SK-N-SH (cell line): ENCODE measurements at regions not wholly inside any gene's neighbourhood (a gene's known extent, or its start where the extent isn't known, plus 50 kb on each side); places are given as distances from the start of the nearest gene placed in this dataset.

Experiments
- CTCF ChIA-PET: fragments of 300-600, 350-600 bp; formaldehyde crosslinking; extraction: SDS; loops from one replicate; lab custom pipeline; 2021; lab: Yijun Ruan, JAX
- POLR2A ChIA-PET: fragments of 350-600 bp; sonication (Branson Sonifier 250); formaldehyde crosslinking; extraction: SDS; loops from one replicate; lab custom pipeline; 2020; ENCODE audit warnings: antibody characterized with exemption, inconsistent platforms; lab: Yijun Ruan, JAX
- DNase-seq: peaks from one replicate; pipeline ENCODE4 v3.0.0; 2012
- H2AFZ ChIP-seq: fragments of 200-600 bp; sonication (generic); 2 replicates; pipeline ENCODE4 v1.8.1; 2016; ENCODE audit warnings: antibody characterized with exemption, mild to moderate bottlenecking, low read depth
- H3F3A ChIP-seq: fragments of 200-600 bp; sonication (generic); replicated peaks from 2 replicates; pipeline ENCODE3; 2016; ENCODE audit warnings: antibody characterized with exemption, mild to moderate bottlenecking; ENCODE audit not compliant: insufficient read depth
- H3K27ac ChIP-seq, 2 experiments: fragments of 200-500 bp in 1 of 2; fragments of 200-600 bp in 1 of 2; sonication (Bioruptor generic) in 1 of 2; sonication (generic), shearing (Covaris generic) in 1 of 2; 2 replicates each; pipeline versions ENCODE4 v1.5.1 to v1.6.1; 2014 to 2016; ENCODE audit warnings: low read depth in 2 of 2, inconsistent platforms in 1 of 2, low read length in 1 of 2, mild to moderate bottlenecking in 1 of 2, mixed read lengths in 1 of 2
- H3K27me3 ChIP-seq: fragments of 200-600 bp; sonication (generic), shearing (Covaris generic); 2 replicates; pipeline ENCODE4 v1.6.1; 2016; ENCODE audit warnings: mixed run types; ENCODE audit not compliant: insufficient read depth
- H3K36me3 ChIP-seq, 2 experiments: fragments of 200-500 bp in 1 of 2; fragments of 200-600 bp in 1 of 2; sonication (Bioruptor generic) in 1 of 2; sonication (generic) in 1 of 2; replicated peaks in 1 of 2; 2 replicates each; pipeline versions ENCODE3 to v1.5.1; 2014 to 2016; ENCODE audit warnings: low read length in 1 of 2, mild to moderate bottlenecking in 1 of 2; ENCODE audit not compliant: insufficient read depth in 2 of 2, control insufficient read depth in 1 of 2
- H3K4me1 ChIP-seq, 2 experiments: fragments of 200-500 bp in 1 of 2; fragments of 200-600 bp in 1 of 2; sonication (Bioruptor generic) in 1 of 2; sonication (generic), shearing (Covaris generic) in 1 of 2; 2 replicates each; pipeline versions ENCODE4 v1.5.1 to v1.6.1; 2014 to 2016; ENCODE audit warnings: low read depth in 1 of 2, low read length in 1 of 2, mixed run types in 1 of 2; ENCODE audit not compliant: insufficient read depth in 2 of 2, control insufficient read depth in 1 of 2
- H3K4me2 ChIP-seq: fragments of 200-600 bp; sonication (generic), shearing (Covaris generic); 2 replicates; pipeline ENCODE4 v1.6.1; 2017; ENCODE audit warnings: mixed run types
- H3K4me3 ChIP-seq, 2 experiments: fragments of 200-500 bp in 1 of 2; fragments of 200-600 bp in 1 of 2; sonication (Bioruptor generic) in 1 of 2; sonication (generic), shearing (Covaris generic) in 1 of 2; 2 replicates each; pipeline versions ENCODE4 v1.5.1 to v1.8.1; 2014 to 2016; ENCODE audit warnings: low read depth in 2 of 2, inconsistent platforms in 1 of 2, low read length in 1 of 2, mild to moderate bottlenecking in 1 of 2, mixed read lengths in 1 of 2, moderate library complexity in 1 of 2
- H3K79me2 ChIP-seq: fragments of 200-600 bp; sonication (generic); 2 replicates; pipeline ENCODE4 v1.8.1; 2017; ENCODE audit warnings: mild to moderate bottlenecking; ENCODE audit not compliant: insufficient read depth
- H3K9ac ChIP-seq: fragments of 200-600 bp; sonication (generic); 2 replicates; pipeline ENCODE4 v1.6.1; 2017; ENCODE audit warnings: mixed run types
- H3K9me2 ChIP-seq: fragments of 200-600 bp; sonication (generic); 2 replicates; pipeline ENCODE4 v1.6.1; 2017; ENCODE audit warnings: mixed run types
- H3K9me3 ChIP-seq: fragments of 200-600 bp; sonication (generic); 2 replicates; pipeline ENCODE4 v1.6.1; 2017; ENCODE audit warnings: mixed run types, mild to moderate bottlenecking, moderate library complexity
- H4K20me1 ChIP-seq: fragments of 200-600 bp; sonication (generic); 2 replicates; pipeline ENCODE4 v1.6.1; 2017; ENCODE audit warnings: mild to moderate bottlenecking, mixed run types; ENCODE audit not compliant: insufficient read depth
- ELF1 ChIP-seq: IDR thresholded peaks from 2 replicates; pipeline ENCODE4 v1.4.0; 2012
- EP300 ChIP-seq, 2 experiments: IDR thresholded peaks; 2 replicates each; pipeline versions ENCODE4 v1.4.0 to v1.6.1; 2012; ENCODE audit warnings: borderline replicate concordance in 1 of 2, low read depth in 1 of 2, low read length in 1 of 2
- FOSL2 ChIP-seq: IDR thresholded peaks from 2 replicates; pipeline ENCODE4 v1.4.0; 2012; ENCODE audit warnings: low read depth, mild to moderate bottlenecking, moderate library complexity, borderline replicate concordance
- NFIC ChIP-seq: IDR thresholded peaks from 2 replicates; pipeline ENCODE4 v1.4.0; 2012; ENCODE audit warnings: borderline replicate concordance
- RAD21 ChIP-seq: IDR thresholded peaks from 2 replicates; pipeline ENCODE4 v1.6.1; 2012; ENCODE audit warnings: mild to moderate bottlenecking, low read length
- RCOR1 ChIP-seq: fragments of 150-350 bp; IDR thresholded peaks from 2 replicates; pipeline ENCODE4 v1.6.1; 2017; ENCODE audit warnings: antibody characterized with exemption, low read length
- RXRA ChIP-seq: IDR thresholded peaks from 2 replicates; pipeline ENCODE4 v1.4.0; 2012; ENCODE audit warnings: low read depth, mild to moderate bottlenecking, borderline replicate concordance
- SIN3A ChIP-seq: IDR thresholded peaks from 2 replicates; pipeline ENCODE4 v1.6.1; 2012; ENCODE audit warnings: low read depth, mild to moderate bottlenecking, low read length, moderate library complexity, borderline replicate concordance
- TEAD4 ChIP-seq: IDR thresholded peaks from 2 replicates; pipeline ENCODE4 v1.4.0; 2012; ENCODE audit warnings: mild to moderate bottlenecking, borderline replicate concordance; ENCODE audit not compliant: insufficient read depth
- WGBS: methylation state at CpG from one replicate; pipeline ENCODE4 v1.1.6; 2017; ENCODE audit warnings: low lambda C conversion rate; 5-methylcytosine and 5-hydroxymethylcytosine counted together
- TF ChIP-seq, protein P1 (sequence below): IDR thresholded peaks from 2 replicates; pipeline ENCODE4 v1.4.0; 2012; ENCODE audit warnings: low read depth, borderline replicate concordance
- TF ChIP-seq, protein P2 (sequence below): IDR thresholded peaks from 2 replicates; pipeline ENCODE4 v1.4.0; 2012; ENCODE audit warnings: low read depth, borderline replicate concordance
- TF ChIP-seq, protein P3 (sequence below): IDR thresholded peaks from 2 replicates; pipeline ENCODE4 v1.6.1; 2012; ENCODE audit warnings: mild to moderate bottlenecking, low read depth, low read length, moderate library complexity
- TF ChIP-seq, protein P4 (sequence below): fragments of 200-600 bp; sonication (generic); IDR thresholded peaks from 2 replicates; pipeline ENCODE4 v1.6.1; 2017; ENCODE audit warnings: antibody characterized with exemption, mild to moderate bottlenecking, moderate library complexity

DNA sequence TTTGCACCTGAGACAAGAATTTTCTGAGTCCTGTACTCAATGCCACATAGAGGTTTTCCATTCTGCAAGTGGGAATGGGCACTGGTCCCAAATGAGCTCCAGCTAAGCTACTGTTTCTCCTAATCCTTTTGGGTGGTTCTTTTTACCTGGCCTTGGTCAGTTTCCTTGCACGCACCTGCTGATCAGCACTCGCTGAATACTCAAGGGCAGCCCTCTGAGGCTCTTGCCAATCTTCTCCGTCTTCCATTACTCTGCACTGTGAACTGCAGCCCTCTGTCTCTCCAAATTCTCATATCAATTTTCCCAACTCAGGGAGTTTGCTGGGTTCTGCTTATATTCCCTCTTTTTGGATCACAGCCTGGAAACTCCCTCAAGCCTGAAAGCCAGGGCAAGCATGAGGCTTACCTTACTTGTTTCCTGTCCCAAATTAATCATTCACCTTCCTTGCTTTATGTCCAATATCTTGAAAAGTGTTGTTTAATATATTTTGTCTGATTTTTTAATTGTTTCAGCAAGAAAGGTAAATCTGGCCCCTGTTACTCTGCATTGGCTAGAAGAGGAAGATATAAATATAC, 138.0 kb upstream of the TBX18 start:
- Histone ChIP-seq H3K27ac (no peak overlapping the region), H4K20me1 (no peaks in the 10 kb centered on the region), H3K4me2 (no peak overlapping the region), H3K79me2 (no peaks in the 10 kb centered on the region), H3K4me1 (no peaks in the 10 kb centered on the region), H3K9ac (no peak overlapping the region), H3K36me3 (no peaks in the 10 kb centered on the region), H3K9me3 (no peaks in the 10 kb centered on the region), H3K9me2 (no peaks in the 10 kb centered on the region), H3K4me3 (no peak overlapping the region), H2AFZ (no peak overlapping the region), H3K27me3 (no peaks in the 10 kb centered on the region; the same call in 1 of the 2 replicates), H3F3A (peaks cover 7% of the 10 kb centered on the region)
- POLR2A ChIA-PET: no interaction called here
- TF ChIP-seq TEAD4 (no peak), SIN3A (no peak), EP300 (IDR thresholded peaks at IDR 0.05; ENCODE audit: borderline replicate concordance in 1 of 2, low read depth in 1 of 2, low read length in 1 of 2) (no peak), ELF1 (no peak), NFIC (no peak), RCOR1 (no peak), RAD21 (no peak), FOSL2 (no peak), RXRA (no peak)
- TF ChIP-seq, protein P1, sequence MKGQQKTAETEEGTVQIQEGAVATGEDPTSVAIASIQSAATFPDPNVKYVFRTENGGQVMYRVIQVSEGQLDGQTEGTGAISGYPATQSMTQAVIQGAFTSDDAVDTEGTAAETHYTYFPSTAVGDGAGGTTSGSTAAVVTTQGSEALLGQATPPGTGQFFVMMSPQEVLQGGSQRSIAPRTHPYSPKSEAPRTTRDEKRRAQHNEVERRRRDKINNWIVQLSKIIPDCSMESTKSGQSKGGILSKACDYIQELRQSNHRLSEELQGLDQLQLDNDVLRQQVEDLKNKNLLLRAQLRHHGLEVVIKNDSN: no peak
- TF ChIP-seq, protein P2, sequence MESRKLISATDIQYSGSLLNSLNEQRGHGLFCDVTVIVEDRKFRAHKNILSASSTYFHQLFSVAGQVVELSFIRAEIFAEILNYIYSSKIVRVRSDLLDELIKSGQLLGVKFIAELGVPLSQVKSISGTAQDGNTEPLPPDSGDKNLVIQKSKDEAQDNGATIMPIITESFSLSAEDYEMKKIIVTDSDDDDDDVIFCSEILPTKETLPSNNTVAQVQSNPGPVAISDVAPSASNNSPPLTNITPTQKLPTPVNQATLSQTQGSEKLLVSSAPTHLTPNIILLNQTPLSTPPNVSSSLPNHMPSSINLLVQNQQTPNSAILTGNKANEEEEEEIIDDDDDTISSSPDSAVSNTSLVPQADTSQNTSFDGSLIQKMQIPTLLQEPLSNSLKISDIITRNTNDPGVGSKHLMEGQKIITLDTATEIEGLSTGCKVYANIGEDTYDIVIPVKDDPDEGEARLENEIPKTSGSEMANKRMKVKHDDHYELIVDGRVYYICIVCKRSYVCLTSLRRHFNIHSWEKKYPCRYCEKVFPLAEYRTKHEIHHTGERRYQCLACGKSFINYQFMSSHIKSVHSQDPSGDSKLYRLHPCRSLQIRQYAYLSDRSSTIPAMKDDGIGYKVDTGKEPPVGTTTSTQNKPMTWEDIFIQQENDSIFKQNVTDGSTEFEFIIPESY: no peak
- TF ChIP-seq, protein P3, sequence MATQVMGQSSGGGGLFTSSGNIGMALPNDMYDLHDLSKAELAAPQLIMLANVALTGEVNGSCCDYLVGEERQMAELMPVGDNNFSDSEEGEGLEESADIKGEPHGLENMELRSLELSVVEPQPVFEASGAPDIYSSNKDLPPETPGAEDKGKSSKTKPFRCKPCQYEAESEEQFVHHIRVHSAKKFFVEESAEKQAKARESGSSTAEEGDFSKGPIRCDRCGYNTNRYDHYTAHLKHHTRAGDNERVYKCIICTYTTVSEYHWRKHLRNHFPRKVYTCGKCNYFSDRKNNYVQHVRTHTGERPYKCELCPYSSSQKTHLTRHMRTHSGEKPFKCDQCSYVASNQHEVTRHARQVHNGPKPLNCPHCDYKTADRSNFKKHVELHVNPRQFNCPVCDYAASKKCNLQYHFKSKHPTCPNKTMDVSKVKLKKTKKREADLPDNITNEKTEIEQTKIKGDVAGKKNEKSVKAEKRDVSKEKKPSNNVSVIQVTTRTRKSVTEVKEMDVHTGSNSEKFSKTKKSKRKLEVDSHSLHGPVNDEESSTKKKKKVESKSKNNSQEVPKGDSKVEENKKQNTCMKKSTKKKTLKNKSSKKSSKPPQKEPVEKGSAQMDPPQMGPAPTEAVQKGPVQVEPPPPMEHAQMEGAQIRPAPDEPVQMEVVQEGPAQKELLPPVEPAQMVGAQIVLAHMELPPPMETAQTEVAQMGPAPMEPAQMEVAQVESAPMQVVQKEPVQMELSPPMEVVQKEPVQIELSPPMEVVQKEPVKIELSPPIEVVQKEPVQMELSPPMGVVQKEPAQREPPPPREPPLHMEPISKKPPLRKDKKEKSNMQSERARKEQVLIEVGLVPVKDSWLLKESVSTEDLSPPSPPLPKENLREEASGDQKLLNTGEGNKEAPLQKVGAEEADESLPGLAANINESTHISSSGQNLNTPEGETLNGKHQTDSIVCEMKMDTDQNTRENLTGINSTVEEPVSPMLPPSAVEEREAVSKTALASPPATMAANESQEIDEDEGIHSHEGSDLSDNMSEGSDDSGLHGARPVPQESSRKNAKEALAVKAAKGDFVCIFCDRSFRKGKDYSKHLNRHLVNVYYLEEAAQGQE: no peak
- TF ChIP-seq, protein P4, sequence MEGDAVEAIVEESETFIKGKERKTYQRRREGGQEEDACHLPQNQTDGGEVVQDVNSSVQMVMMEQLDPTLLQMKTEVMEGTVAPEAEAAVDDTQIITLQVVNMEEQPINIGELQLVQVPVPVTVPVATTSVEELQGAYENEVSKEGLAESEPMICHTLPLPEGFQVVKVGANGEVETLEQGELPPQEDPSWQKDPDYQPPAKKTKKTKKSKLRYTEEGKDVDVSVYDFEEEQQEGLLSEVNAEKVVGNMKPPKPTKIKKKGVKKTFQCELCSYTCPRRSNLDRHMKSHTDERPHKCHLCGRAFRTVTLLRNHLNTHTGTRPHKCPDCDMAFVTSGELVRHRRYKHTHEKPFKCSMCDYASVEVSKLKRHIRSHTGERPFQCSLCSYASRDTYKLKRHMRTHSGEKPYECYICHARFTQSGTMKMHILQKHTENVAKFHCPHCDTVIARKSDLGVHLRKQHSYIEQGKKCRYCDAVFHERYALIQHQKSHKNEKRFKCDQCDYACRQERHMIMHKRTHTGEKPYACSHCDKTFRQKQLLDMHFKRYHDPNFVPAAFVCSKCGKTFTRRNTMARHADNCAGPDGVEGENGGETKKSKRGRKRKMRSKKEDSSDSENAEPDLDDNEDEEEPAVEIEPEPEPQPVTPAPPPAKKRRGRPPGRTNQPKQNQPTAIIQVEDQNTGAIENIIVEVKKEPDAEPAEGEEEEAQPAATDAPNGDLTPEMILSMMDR: no peak
- no peak for DNase-seq
- 19% methylated on average over 3 of the region's 3 CpGs for WGBS
- CTCF ChIA-PET: no interaction called here
